ENCODE measurements at regions not wholly inside any gene's neighbourhood (a gene's known extent, or its start where the extent isn't known, plus 50 kb on each side); places are given as distances from the start of the nearest gene placed in this dataset.

GRCh38 chr16:8510160-8510559 is 80.2 kb downstream of the TMEM114 start:
- TF ChIP-seq EZH2 (IDR thresholded peaks at IDR 0.05; ENCODE audit: low read length), result no peak
- TF ChIP-seq CTCF (optimal IDR thresholded peaks at IDR 0.05 in 1 of 3, IDR thresholded peaks at IDR 0.05 in 1 of 3, conservative IDR thresholded peaks at IDR 0.05 in 1 of 3; ENCODE audit: extremely low read depth in 1 of 3, insufficient read depth in 2 of 3, low read length in 3 of 3), result no peak
